ENCODE measurements at regions not wholly inside any gene's neighbourhood (a gene's known extent, or its start where the extent isn't known, plus 50 kb on each side); places are given as distances from the start of the nearest gene placed in this dataset.

- TF ChIP-seq CTCF (conservative IDR thresholded peaks at IDR 0.05; ENCODE audit: low read length) (no peak), EZH2phosphoT487 (IDR thresholded peaks at IDR 0.05; ENCODE audit: borderline replicate concordance, low read depth, low read length) (no peak)
These were observed 355.1 kb upstream of the TUSC1 start for GRCh38 chr9:26033336-26033735.

Data from OCI-LY7 (cell line).